GM18907 (cell line): ENCODE measurements at regions not wholly inside any gene's neighbourhood (a gene's known extent, or its start where the extent isn't known, plus 50 kb on each side); places are given as distances from the start of the nearest gene placed in this dataset.
"Not testable (repeated sequence)": the region's sequence is repeated elsewhere in the genome, so short reads cannot be mapped to it uniquely, and the experiment has no call there.

Experiments used
- ATAC-seq: cut with Tn5 transposase; IDR thresholded peaks from one replicate; pipeline ENCODE4 v1.9.1; 2021; ENCODE audit warnings: mild to moderate bottlenecking, moderate library complexity; ENCODE audit not compliant: unreplicated experiment

DNA sequence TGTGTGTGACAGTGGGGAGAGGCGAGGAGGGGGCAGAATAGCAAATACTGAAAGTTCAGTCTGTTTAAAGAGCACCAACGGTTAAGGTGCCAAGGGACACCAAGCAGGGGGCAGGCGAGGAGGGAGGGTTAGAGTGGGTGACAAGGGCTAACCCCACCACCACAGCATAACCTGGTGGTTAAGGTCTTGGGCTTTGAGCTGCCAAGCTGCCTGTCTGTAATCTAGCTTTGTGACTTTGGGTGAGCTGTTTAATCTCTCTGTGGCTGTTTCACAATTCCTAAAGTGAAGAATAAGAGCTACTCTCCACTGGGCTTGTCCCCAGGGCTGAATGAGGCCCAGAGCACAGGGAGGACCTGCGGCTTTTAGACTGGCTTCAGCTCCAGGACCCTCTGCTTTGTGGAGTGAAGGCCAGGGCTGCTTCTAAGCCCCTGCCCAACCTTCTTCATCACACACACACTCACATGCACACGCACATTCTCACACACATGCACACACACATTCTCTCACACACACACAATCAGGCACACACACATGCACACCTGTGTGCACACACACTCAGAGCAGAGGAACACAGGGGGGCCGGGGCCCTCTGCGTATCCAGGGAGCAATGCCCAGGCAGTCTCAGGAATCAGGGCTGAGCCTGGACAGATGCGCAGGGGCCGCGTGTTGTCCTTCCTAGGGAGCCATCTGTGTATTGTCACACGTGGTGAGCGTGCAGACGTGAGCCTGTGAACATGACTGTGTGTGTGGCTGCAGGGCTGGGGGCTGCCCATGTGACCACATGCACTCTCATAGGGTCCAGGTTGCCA is 101.6 kb upstream of the TARDBP start:
- no peak for ATAC-seq

DNA sequence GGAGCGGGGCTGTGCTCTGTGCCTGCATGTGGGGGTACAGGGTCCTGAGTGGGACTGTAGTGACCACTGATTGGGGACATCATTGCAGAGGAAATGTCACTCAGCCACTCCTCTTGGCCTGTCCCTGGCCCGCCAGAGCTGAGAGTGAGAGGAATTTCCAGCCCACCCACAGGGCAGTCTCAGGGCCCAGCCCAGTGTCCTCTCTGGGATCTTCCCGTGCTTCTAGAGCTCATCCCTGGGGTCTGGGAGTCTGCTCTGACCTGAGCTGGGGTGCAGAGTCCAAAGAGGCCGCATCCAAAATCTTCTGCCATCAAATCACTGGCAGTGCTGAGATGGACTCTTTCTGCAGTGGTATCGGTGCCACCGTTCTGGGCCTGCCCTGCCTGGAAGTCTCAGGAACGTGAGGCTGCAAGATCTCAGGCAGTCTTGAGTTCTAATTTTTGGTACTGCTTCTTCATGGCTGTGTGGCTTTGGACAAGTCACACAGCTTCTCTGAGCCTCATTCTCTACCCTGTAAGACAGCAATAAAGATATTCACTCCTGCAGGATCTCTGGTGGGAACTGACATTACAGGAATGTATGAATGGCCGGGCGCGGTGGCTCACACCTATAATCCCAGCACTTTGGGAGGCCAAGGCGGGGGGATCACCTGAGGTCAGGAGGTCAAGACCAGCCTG is 100.8 kb upstream of the TARDBP start:
- ATAC-seq, result no peak

DNA sequence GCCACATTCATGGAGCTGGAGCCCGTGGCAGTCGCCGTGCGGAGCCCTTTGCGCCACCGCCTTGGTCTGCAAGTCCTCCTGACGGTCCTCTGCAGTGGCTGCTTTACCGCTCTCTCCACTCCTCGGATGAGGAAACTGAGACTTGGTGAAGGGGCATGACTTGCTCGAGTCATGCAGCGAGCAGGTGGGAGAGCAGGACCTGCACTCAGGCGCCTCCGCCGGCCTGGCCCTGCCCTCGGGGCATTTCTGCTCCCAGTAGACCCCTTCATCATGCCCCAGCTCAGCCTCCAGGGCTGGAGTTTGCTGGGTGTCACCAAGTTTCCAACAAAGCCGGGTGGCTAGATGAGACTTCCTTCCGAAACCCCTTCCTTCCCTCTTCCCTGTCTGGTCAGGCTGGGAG is 100.0 kb upstream of the TARDBP start:
- no peak for ATAC-seq

DNA sequence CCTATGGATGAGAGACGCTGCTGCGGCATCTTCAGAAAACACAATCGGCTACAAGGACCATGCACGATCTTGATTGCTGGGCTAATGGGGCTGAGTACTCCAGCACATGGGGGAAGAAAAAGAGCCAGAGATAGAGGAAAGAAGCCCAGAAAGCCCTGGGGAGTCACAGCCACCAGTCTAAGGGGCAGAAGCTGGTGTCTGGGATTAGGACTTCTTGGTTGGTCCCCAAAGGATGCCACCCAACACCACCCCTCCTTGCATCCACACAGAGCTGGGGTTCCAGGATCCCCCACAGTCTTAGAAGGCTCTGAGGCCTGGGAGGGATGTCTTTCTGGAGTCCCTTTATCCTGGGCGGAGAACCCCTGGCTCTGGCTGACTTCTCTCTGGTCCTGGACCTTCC is 98.4 kb upstream of the TARDBP start:
- no peak for ATAC-seq

DNA sequence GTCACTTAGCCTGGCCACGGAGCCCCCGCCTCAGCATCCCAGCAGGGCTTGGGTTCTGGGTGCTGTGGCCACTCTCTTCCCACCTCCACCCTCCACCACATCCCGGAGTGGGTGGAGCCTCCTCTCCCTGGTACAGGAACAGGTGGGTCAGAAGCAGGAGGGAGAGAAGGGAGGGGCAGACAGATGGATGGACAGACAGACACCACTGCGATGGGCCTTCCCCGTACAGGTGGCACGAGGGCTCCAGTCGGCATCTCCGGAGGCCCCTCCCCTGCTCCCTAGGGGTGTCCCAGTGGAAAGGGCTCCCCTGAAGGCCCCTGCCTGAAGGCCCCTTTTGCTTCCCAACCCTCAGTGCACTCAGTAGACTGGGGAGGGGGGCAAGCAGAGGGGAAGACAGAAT is 96.9 kb upstream of the TARDBP start:
- no peak for ATAC-seq

DNA sequence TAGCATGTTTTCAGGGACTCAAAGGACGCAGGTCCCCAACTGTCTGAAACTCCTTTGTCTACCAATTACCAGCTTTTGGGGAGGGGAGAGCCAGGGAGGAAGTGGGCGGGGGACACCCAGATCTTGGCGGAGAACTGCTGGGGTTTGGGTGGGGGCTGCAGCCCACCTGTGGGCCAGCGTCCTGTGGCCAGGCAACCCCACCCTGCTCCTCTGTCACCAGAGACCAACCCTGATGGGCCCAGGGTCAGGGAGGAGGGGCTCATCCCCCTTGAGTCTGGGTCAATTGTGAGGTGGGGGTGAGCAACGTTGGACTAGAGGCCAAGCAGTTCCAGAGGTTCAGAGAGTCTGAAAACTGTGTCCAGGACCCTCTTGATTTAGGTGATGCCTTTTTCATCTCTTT is 96.1 kb upstream of the TARDBP start:
- no peak for ATAC-seq

DNA sequence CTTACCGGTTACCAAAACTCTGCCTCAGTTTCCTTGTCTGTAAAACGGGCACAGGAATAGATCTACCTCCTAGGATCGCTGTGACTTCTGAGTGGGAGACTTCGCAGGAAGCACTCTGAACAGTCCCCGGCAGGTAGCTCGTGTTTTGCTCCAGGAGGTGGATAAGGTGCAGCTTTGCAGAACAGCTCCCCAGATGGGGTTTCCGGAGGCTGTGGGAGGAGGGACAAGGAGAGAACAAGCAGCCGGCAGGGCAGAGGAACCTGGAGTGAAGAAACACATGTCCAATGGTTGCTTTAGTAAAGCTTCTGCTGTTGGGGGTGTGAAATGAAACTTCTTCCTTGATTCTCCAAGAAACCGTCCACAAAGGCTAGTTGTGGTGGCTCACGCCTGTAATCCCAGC is 95.5 kb upstream of the TARDBP start:
- ATAC-seq, result no peak

DNA sequence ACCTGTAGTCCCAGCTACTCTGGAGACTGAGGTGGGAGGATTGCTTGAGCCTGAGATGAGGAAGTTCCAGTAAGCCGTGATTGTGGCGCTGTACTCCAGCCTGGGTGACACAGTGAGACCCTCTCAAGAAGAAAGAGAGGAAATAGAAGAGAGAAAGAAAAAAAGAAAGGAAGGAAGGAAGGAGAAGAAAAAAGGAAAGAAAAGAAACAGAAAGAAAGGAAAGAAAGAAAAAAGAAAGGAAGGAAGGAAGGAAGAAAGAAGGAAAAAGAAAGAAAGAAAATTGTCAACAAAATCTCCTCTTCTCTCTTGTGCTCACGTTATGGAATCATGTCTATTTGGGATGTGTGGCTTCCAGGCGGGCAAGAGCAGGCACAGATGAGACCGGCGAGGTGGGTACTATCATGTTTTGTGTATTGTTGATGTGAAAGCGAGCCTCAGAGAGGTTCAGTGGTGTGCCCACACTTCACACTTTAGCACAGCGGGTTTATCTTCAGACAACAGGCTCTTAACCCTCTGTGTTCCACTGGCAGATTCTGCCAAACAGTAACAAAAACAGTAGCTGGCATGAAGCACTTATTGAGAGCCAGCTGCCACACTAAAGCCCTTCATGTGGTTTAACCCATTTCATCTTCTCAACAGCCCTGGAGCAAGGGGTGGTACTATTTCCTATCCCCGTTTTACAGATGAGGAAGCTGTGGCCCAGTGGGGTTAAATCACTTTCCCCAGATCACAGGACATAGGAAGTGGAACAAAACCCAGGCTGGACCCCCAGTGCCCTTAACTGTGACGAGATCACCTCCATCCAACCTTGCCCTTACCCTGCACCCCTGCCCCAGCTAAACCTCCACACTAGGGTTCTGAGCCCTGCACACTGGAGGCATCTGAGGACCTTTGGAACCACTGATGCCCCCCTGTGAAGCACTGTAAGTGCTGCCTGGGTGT is 94.7 kb upstream of the TARDBP start:
- ATAC-seq, result no peak

DNA sequence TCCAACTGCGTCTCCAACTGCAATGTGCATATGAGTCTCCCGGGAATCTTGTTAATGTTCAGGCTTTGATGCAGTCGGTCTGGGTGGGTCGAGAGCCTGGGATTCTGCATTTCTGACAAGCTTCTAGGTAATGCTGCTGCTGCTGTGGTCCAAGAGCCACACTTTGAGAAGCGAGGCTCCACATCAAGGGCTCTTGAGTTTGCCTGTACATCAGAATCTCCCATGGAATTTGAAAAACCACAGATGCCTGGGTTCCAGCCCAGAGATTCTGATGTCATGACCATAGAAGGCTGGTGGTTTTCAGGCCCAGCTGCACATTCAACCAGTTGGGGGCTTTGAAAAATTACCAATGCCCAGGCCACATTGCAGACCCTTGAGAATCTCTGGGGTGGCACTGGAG is 93.9 kb upstream of the TARDBP start:
- no peak for ATAC-seq

DNA sequence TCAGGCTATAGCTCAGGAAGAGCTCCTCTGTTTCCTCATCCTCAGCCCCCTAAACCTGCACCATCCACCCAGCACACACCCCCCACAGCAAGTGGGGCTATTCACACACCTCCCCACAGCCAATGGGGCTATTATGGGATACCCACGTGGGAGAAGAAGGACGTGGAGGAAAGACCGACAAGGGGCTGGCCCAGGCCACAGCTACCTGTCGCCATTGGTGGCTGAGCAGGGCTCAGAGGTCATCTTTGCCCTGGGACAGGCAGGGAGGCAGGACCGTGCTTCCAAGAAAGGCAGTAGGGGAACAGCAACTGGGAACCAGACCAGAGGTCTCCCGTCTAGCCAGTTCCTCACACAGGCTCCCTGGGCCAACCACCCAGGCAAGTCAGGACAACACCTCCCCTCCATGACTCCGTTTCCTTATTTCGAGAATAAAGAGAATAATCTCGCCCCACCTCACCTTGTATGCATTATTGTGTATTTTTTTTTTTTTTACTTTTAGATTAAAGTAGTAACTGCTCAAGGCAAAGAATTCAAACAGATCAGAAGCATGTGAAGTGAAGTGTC is 92.3 kb upstream of the TARDBP start:
- ATAC-seq, result no peak

DNA sequence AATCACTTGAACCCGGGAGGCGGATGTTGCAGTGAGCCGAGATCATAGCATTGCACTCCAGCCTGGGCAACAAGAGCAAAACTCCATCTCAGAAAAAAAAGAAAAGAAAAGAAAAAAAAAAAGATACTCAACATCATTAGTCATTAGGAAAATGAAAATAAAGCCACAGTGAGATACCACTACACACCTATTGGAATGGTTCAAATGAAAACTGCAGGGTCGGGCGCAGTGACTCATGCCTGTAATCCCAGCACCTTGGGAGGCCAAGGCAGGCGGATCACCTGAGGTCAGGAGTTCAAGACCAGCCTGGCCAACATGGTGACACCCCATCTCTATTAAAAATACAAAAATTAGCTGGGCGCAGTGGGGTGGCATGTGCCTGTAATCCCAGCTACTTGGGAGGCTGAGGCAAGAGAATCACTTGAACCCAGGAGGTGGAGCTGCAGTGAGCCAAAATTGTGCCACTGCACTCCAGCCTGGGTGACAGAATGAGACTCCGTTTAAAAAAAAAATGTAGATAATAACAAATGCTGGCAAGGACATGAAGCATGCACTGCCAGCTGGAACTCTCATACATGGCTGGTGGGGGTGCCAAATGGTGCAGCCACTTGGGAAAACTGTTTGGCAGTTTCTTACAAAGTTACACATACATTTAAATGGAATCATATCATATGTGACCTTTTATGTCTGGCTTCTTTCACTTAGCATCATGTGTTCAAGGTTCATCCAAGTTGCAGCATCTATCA is 90.0 kb upstream of the TARDBP start:
- ATAC-seq, result not testable (repeated sequence)

DNA sequence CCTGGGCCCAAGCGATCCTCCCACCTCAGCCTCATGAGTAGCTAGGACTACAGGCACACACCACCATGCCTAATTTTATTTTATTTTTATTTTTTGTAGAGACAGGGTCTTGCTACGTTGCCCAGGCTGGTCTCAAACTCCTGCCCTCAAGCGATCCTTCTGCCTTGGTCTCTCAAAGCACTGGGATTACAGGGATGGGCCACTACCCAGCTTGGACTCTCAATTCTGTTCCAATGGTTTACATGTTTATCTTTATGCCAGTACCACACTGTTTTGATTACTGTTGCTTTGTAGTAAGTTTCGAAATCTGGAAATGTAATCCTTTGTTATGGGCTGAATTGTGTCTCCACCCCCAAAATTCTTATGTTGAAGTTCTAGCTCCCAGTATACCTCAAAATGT is 88.4 kb upstream of the TARDBP start:
- no peak for ATAC-seq

DNA sequence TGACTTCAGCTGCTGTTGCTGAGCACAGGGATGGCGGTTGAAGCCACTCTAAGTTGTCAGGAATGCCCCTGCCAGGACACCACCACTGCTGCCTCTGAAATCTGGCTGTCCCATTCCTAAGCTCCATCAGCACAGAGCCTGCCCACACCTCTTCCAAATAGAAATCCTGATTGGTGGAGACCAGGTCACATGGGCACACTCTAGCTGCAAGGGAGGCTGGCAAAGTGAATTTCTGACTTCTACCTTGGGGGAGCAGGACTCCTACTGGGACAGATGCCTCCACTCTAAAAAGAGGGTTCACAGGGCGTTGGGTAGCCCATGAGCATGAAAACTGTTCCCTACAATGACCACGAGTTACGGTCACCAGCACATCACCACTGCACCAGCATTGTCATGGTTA is 83.8 kb upstream of the TARDBP start:
- ATAC-seq, result no peak

DNA sequence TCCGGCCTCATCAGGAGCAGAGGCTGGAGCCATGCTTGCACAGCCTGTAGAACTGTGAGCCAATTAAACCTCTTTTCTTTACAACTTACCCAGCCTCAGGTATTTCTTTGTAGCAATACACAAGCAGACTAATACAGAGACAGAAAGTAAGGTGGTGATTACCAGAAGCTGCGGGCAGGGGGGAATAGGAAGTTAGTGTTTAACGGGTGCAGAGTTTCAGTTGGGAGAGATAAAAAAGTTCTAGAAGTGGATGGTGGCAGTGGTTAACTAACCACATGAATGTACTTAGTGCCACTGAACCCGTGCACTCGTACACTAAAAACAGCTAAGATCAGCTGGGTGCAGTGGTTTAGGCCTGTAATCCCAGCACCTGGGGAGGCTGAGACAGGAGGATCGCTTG is 80.4 kb upstream of the TARDBP start:
- peak; percentile 44 for ATAC-seq

DNA sequence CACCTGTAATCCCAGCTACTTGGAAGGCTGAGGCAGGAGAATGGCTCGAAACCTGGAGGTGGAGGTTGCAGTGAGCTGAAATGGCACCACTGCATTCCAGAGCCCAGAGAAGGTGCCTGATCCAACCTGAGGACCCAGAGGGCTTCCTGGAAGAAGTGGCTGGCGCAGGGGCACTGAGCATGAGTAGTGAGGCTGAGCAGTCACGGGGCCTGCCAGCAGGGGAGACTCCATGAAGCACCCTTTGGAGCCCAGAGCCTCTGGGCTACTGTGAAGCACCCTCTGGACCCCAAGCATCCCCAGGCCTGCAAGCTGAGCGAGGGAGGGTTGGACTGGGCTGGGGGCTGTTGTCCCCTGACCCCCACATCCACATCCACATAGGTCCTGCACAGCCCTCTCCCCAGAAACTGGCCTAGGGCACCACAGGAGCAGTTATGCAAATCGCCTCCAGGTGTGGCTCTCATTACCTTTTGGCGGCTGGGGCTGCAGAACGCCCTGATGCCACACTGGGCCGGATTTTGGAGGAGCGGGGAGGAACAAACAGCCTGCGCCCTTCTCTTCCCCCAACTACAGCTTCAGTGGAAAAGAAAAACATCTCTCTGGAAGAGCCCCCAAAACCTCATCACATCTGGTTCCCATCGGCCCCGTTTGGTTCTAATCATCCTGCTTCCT is 78.2 kb upstream of the TARDBP start:
- no peak for ATAC-seq

DNA sequence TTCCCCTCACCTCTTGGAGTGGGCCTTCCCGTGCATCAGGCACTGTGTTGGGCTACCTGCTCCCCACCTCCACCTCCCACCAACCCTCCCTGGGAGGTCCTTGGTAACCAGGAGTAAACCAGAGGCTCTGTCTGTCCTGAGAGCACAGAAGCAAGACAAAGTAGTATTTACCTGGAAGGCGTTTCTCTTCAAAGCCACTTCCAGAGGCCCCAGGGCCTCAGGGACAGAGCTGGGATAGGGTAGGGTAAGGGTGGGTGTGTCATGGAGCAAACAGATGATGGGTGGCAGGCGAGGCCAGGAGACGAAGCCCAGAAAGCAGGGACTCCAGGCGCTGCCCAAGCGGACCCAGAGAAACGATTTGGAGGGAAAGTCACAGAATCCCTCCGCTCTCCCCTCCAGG is 77.2 kb upstream of the TARDBP start:
- ATAC-seq, result no peak

DNA sequence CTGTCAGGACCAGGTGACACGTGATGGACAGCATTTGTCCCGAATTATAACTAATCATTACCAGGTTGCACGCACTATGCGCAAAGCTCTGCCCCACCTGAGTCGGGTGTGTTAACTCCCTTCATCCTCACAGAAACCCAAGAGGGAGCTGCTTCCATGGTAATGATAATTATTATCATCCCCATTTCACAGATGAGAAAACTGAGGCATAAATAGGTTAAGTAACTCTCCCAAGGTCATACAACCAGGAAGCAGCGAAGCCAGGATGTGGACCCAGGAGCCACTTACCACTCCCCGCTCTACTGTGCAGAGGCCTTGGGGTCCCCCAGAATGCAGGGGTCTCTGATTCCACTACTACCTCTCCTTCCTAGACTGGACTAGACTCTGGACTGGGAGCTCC is 76.7 kb upstream of the TARDBP start:
- ATAC-seq, result no peak

DNA sequence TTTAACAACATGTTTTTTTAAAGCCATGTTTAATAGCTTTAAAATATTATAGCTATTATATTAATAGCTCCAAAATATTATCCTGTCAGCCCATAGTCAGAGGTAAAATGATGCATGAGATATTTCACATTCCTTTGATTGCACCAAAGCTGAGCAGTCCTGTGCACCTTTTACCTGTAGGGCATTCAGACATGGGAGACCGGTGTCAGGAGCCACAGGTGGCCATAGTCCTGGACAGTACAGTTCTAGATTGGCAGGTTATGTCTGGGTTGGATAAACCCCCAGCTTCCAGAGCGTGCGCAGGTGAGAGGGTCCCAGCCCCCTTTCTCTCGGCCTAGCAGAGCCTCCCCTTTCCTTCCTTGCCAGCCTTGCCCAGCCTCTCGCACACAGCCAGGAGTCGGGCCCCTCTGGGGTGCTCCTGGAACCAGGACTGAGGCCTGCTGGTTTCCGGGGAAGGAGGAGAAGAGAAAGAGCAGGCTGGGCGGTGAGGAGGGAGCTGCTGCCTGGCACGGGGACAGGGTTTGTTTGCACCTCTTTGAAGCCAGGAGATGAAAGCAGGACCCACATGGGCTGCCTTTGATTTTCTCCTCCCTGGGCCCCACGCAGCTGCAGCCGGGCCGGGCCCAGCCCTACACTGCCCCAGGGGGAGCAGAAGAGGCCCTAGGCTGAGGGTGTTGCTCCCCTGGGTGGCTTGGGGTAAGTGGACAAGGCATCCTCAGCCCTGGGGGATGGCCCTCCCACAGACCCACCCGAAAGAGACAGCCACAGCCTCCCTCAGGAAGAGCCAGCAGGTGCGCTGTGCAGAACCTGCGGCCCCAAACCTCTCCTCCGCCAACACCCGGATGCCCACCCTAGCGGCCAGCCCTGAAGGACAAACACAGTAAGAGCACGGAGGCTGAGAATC is 75.2 kb upstream of the TARDBP start:
- no peak for ATAC-seq
